Fibroblast of skin of back (primary cell): ENCODE measurements at regions not wholly inside any gene's neighbourhood (a gene's known extent, or its start where the extent isn't known, plus 50 kb on each side); places are given as distances from the start of the nearest gene placed in this dataset.
A peak's percentile ranks its signal among the peaks of the same experiment; 100 is the strongest.

Source experiments
- DNase-seq: peaks from one replicate; pipeline ENCODE4 v3.0.0-alpha.2; 2013

DNA sequence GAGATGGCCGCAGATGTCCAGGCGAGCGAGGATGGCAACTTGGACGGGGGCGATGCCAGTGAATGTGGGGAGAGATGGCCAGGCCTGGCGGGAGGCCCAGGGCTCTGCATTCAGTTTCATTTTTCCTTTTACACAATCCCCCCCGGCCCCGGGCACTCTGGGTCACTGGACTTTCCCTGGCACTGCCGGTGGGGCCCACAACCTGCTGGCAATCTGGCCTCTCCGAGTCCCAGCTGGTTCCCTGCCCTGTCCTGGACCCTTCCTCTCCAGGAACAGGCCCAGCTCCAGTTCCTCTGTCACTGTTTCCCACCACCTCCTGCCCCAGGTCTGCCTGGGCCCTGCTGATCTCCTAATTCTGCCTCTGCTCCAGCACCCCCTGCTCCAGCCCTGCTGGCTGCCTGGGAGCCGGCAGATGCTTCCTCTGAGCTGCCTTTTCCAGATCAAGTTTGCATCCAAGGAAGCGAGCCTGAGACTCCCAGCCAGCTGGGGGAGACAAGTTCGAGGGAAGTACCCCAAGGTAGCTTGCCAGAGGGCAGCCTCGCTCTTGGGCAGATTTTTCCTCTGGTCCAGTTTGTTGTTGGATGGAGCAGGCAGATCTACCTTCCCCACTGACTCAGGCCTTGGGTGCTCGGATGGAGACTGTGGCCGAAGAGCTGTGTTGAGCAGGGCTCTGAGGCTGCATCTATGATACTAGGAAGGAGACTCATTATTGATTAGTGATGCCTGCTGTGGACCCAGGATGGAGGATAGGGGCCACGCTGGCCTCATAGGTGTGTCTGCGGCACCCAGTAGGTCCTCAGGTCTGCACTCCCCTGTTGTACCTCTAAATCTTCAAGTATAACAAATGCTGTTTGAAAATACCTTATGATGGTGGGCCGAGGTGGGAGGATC, 83.2 kb downstream of the CEBPB start:
- no peak for DNase-seq

DNA sequence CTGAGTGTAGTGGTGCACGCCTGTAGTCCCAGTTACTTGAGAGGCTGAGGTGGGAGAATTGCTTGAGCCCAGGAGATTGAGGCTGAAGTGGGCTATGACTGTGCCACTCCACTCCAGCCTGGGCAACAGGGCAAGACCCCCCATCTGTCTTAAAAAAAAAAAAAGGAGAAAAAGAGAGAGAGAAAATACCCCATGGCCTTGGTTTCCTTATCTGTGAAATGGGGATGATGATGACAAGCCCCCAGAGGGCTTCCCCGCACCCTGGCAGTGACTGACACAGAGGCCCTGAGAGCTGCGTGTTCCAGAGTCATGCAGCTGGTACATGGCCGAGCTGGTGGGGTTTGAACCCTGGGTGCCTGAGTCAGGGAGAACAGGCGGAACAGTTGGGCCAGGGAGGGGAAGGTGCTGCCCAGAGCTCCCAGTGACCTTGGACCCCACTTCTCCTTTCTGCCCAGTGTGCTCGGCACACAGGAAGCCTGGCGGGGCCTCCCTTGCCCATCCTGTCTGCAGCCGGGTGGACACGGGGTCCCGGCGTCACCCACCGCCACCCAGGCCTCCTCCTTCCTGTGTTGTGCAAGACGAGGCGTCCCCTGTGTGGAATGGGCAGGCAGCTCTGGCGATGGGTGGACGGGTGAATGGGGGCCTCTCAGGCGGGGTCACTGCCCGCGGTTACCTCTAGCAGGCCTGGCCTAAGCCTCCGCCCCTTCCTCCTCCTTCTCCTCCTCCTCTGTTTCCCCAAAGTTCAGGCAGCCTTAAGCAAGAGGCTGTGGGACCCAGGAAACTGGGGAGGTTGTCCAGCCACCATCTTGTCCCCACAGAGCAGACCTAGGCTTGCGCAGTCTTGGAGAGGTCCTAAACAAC, 84.2 kb downstream of the CEBPB start:
- no peak for DNase-seq

DNA sequence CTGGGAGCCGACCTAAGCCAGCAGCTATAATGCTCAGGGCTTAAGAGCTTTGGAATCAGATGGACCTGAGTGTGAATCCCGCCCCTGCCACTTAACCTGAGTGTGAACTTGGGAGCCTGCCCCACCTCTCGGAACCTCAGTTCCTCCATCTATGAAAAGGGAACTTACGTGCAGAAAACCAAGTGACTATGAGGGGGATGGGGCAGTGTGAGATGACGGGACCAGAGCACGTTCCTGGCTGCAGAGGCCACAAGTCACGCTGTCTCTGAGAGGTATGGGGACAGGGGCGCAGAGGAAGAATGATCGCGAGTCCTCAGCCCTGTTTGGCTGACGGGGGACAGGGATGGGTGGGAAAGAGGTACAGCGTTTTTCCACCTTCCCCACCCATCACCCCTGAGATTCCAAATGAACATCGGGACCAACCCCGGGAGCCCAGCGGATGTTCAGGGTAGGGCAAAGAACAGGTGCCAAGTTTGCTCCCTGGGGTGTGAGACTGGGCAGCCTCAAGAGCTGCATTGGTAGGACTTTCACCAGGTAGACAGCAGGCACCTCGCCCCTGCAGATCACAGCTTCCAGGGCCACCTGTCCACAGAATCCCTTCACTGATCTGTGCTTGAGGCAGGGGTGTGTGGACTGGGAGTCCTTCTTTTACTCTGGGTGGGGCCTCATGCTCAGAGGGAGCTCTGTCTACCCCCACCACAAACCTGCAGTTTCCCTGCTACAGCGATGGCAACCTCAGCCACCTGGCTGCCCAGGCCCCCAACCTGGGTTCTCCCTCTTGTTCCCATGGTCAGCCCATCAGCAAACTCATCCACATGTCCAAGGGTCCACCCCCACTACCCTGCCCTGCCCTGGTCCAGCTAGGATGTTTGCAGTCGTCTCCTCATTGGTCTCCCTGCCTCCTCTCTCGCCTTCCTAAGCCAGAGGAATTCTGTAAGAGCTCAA, 85.8 kb downstream of the CEBPB start:
- DNase-seq: no peak

DNA sequence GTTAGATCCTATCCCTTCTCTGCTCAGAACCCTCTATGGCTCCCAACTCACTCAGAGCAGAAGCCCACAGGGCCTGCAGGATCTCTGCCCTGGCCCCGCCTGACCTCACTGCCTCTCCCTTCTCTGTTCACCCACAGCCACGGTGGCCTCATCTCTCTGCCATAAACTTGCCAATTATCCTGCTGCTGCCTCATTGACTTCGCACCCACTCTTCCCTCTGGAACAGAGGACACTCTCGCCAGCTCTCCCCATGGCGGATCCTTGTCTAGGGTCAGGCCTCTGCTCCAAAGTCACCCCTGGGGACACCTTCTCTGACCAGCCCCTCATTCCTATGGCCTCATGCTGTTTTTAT, 86.4 kb downstream of the CEBPB start:
- no peak for DNase-seq

DNA sequence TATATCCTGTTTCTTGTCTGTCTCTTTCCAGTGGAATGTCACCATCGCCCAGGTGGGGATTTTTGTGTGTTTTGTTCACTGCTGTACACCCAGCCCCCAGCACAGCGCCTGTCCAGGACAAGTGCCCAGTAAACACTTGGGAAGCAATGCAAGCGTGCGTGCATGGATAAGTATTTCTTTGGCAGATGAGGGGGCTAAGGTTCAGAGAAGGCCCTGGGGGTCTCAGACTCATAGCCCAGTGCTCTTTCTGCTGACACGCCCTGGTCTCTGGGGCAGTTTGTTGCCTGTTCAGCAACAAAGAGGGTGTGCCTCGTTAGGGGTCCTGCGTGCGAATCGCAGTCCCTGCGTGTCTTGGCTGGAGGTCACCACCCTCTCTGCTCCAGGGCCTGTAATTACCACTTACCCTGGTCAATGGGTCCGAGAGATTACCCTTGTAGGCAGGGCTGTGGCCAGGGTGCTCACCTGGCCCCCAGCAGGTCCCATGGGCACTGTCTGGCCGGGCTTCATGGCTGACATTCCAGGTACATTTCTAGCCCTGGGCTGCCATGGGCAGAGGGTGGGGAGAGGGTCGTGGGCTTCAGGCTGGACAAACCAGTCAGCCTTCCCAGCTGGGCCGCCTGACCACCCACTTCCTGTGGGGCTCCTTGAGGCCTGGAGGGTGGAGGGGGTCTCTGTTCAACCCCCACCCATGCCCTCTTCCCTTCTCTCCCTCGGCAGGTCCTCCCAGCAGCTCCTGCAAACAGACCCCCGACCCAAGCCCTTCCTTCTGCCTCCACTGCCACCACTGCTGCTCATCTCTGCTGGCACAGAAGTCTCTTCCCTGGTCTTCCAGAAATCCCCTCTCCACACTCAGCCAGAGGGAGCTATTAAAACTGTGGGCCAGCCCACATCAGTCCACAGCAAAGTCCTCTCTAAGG, 87.1 kb downstream of the CEBPB start:
- DNase-seq: no peak

DNA sequence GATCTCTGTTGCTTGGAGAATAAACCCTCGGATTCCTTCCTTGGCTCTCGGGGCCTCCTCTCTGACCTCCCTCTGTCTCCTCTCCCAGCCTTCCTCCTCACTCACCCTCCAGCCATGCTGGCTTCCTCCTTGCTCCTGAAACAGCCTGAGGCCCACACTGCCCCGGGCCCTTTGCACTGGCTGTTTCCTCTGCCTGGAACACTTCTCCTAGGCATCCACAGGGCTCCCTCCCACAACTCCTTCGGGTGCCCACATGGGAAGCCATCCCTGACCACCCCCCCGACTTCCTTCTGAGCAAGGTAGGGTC, 87.7 kb downstream of the CEBPB start:
- DNase-seq: no peak

DNA sequence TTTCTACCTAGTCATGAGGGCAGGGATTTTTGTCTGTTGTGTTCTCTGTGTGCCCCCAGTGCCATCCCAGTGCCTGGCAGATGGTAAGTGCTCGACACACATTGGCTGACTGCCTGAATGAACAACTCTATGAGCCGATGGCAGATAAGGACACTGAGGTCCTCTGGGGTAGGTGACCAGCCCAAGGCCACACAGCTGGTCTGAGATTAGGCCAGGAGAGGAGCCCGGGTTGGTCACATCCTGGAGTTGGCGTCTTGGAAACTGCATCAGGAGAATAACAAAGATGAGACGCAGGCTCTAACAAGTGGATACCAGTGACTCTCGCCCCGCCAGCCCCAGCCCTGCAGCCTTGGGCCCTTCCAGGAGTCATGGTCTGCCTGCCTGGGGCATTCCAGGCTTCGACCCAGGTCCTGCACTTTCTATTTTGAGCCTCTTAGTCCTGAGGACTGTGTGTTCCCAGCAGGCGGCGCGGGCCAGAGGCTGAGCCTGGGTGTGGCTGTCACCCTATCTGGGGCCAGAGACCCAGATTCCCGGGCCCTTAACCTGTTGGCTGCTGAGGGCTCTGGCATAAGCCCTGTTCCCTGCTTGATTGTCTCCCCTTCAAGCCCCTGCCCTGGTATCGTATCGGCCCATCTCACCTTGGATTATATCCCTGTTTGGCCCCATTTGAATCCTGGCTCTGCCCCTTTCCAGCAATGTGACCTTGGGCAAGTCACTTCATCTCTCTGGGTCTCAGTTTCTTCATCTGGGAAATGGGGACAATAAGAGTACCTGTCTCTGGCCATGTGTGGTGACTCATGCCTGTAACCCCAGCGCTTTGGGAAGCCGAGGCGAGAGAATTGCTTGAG, 88.3 kb downstream of the CEBPB start:
- DNase-seq: no peak

DNA sequence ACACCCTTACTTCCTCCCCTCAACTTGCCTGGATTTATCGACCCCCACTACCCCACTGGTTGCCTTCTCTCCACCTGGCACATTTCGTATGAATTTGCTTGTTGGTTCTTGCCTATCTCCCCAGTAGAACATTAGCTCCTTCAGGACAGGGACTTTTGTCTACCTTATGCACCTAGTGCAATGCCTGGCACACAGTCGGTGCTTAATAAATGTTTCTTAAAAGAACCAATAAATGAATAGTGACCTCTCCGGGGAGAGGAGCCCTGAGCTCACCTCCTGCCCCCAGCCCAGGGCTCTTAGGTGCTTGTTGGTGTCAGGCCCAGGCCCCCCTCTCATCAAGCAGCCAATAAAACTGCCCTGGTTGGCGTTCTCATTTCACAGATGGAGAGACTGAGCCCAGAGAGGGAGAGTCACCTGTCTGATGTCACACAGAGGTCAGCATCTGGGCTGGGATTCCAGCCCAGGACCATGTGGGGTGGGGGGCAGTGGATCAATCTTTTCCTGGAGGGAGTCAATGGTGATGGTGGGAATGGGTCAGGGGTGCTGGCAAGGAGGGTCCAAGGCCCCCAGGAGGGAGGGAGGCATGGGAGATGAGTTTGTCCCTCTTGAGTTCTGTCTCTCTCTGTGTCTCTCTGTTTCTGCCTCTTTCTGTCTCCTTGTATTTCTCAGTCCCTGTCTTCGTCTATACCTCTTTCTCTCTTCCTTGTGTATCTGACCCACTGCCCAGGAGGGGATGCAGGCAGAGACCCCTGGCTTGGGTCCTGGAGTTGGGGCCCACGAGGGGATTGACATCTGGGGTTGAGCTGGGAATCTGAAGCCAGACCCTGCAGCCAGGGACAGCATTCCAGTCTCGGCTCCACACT, 89.6 kb downstream of the CEBPB start:
- DNase-seq: no peak

DNA sequence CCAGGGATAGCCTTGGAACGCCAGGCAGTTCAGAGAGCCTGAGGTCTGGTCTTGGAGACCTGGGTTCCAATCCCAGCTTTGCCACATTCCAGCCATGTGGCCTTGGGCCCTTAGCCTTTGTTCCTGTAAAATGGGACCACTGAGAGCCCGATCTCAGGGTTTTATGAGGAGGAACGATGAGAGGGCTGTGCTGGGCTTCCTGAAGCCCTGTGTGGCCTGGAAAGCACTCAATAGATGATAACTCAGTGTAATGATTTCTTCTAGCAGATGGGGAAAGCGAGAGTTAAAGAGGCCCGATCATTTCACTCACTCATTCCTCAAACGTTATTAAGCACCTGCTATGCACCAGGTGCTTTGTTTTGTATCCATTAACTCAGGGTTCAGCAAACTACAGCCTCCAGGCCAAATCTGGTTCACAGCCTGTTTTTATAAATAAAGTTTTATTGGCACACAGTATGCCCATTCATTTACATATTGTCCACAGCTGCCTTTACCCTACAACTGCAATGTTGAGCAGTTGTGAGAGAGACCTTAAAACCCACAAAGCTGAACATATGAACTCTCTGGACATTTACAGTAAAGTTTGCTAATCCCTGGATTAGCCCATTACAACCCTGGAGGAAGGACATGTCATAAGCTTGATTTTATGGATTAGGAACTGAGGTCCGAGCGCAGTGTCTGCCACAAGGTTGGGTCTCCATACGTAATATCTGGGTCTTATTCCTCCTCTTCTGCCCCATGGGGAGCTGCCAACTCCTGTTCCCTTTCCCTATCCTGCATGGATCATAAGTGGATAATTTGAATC, 90.4 kb downstream of the CEBPB start:
- no peak for DNase-seq

DNA sequence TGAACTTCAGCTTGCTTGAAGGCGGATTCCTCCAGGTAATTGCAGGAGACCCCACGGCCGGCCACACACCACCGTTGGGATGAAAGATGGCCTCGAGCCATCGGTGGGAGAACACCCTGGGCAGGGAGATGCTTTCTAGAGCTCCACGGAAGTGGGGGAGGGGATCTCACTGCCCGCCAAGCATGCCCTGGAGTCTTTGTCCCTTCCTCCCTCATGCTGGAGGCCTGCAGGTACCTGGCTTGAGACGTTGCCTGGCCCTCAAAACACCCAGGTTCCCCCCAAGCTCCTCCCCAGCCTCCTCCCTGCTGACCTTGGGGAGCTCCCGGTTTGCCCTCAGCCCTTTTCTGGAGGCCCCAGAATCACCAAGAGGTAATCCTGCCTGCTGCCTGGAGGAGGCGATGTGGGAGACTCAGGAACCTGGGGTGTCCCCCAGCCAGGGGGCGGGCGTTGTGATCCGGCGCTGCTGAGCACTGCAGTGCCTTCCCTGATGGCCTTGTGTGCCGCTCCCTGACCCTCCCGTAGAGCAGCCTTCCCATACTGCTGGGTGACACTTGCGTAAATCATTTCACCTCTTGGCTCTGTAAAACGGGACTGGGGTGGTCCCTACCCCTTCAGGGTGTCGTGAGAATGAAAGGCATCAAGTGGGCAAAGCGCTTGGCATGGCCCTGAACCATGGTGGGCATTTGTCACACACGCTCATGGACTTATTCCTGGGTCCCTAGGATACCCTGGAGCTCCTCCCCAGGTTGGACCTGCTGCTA, 91.4 kb downstream of the CEBPB start:
- no peak for DNase-seq

DNA sequence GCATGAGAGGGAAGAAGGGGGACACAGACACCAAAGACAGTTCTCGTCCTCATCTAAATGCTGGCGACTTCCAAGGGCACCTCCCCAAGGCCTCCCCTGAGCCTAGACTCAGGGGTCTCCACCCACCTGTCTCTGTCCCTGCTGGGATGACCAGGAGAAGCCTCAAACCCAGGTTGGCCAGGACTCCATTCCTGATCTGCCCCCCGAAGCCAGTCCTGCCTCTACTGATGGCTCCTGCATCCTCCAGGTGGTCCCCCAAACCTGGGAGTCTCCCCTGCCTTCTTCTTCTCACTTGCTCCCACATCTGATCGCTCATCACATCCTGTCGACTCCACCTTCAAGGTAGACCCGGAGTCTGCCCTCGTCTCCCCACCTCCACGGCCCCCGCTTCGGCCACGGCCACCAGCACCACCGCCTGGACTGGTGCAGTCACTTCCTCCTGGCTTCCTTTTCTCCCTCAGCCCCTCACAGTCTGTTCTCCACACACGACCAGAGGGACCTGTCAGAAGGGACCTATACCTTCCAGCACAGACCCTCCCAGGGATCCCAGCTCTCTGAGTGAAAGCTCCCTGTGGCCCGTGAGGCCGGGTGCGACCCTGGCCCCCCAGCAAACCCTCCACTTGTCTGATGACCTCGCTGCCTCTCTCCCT, 92.1 kb downstream of the CEBPB start:
- DNase-seq: no peak

DNA sequence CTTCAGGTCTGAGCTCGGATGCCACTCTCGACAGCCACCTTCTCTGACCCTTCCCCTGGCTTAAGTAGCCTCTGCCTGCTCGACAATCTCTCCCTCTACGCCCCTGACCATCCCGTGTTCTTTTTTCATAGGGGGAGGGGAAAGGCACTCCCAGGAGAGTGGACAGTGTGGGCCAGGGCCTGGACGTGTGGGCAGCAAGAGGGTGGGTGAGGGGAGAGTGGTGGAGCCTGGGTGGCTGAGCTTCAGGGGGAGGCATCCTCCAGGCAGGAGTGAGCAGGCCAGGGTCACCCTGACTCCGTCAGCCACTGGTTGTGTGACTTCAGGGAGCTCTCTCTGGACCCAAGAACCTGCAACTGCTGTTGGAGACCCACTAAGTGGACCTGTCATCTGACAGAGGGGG, 92.7 kb downstream of the CEBPB start:
- DNase-seq: no peak

DNA sequence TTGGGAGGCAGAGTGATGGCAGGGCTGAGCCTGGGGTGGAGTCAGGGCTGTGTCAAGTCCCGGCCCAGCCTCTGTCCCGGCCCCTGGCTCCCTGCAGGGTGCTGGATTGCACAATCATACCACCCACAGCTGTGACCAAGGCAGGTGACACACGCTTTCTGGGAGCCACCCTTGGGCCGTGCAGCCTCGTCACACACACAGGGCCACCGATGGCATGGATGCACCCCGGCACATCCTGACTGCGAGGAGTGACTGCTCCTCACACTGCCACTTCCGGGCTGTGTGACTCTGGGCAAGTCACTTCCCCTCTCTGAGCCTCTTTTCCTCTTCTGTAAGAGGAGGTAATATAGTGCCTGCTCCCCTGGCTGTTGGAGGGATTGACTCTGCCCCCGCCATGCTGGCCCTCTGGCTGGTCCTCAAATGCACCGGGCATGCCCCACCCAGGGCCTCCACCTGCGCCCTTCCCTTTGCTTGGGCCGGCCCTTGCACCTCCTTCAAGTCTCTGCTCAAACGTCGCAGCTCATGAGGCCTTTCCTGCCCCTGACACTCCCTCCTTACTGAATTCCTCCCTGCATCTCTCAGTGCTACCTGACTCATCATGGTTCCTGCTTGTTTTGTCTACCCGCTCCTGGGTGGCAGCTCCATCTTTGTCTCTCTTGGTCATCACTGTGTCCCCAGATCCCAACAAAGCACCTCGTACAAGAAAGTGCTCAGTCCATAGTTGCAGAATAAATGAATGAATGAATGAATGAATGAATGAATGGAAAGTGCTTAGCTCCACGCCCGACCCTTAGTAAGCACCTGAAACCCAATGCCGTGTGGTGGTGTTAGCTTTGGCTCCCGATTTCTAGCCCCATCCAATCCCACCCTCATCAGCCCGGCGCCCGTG, 93.5 kb downstream of the CEBPB start:
- peak; percentile 79 for DNase-seq

DNA sequence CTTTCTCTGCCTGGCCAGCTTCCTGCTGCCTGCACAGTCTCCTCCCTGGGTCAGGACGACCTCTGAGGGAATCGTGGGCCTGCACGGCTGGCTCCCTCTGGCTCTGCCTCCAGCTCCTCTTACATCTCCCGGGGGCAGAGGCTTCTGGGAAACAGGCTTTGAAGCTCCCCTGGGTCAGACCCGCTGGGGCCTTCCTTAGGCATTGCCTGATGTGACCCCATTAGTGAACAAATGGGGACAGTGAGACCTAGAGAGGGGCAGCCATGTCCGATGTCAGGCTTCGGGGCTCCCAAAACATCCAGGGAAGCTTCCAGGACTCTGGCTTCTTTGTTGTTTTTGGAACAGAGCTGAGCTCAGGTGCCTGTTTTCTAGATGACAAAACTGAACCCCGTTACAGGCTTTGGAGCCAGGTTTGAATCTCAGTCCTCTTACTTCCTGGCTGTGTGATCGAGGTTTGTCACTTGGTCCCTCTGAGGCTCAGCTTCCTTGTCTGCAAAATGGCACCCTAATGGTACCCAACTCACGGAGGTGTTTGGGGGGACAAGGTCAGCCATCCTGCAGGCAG, 94.3 kb downstream of the CEBPB start:
- no peak for DNase-seq

DNA sequence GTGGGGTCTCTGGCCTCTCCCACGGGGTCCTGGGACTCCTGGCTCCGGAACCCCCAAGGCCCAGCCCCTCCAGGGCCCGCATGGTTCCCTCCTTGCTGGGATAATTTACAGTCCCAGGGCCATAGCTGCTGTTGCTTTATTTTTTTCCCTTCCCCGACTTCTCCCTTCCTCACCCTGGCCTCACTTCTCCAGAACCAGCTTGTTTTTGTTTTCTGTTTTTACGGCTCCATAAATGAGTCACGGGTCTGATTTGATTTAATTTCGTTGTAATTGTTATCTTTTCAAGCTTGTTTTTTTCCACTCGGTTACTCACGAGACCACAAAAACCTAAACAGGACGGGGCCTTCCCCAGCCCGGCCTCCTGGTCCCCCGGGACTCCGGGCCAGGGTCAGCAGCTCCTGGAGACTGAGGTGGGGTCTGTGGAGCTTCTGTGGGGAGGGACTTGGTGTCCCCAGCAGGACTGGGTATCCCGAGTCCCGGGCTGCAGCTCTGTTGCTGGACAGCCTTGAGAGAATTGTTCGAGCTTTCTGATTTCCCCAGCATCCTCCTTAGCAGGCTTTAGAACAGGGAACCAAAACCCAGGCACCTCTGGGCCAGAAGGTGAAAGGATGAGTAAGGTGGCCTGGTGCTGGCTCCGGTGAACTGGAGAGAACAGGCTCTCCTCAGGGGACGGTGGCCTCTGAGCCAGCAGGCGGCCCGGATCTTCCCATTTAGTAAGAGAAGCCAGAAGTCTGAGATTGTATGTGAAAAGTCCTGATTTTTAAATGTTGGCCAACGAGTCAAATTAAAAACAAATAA, 94.9 kb downstream of the CEBPB start:
- peak; percentile 67 for DNase-seq
